ENCODE measurements at regions not wholly inside any gene's neighbourhood (a gene's known extent, or its start where the extent isn't known, plus 50 kb on each side); places are given as distances from the start of the nearest gene placed in this dataset.

- TF ChIP-seq SRF (IDR thresholded peaks at IDR 0.05; ENCODE audit: low read depth): no peak
- no peak for TF ChIP-seq SP1 (IDR thresholded peaks at IDR 0.05; ENCODE audit: low read depth)
- TF ChIP-seq MAX (IDR thresholded peaks at IDR 0.05): no peak
- TF ChIP-seq CBX3 (IDR thresholded peaks at IDR 0.05; ENCODE audit: low read depth): no peak
- no peak for TF ChIP-seq CTCF (IDR thresholded peaks at IDR 0.05 in 2 of 3, conservative IDR thresholded peaks at IDR 0.05 in 1 of 3; ENCODE audit: borderline replicate concordance in 1 of 3, insufficient read depth in 1 of 3, low read depth in 2 of 3, low read length in 2 of 3)
- no peak for TF ChIP-seq EZH2 (IDR thresholded peaks at IDR 0.05)
Measured at GRCh38 chr2:5495586-5495985, 196.6 kb upstream of the SOX11 start (continued).

GRCh38 chr2:5497874-5498273 is 194.3 kb upstream of the SOX11 start:
- ChIA-PET CTCF (no interaction called here), POLR2A (no interaction called here), RAD21 (ENCODE audit: low non-redundant PET in 1 of 2, low total read pairs in 2 of 2, uncharacterized antibody in 2 of 2, unreplicated experiment in 2 of 2) (no interaction called here)
- H3K4me3 ChIP-seq (replicated peaks in 1 of 2; ENCODE audit: low read depth in 1 of 2, low read length in 2 of 2): no peak overlapping the region
- H3K4me2 ChIP-seq (ENCODE audit: low read length): no peak overlapping the region
- no peak overlapping the region for H3K9ac ChIP-seq (ENCODE audit: low read length)
- H3K4me1 ChIP-seq (ENCODE audit: control insufficient read depth in 1 of 2, insufficient read depth in 2 of 2, low read length in 2 of 2): no peaks in the 10 kb centered on the region
- H2AFZ ChIP-seq (ENCODE audit: low read depth, low read length, poor library complexity, severe bottlenecking): no peak overlapping the region
- no TSS peak for BruUV-seq (replicated peaks)
- DNase-seq (ENCODE audit: low read depth, low spot score): no peak
- H4K20me1 ChIP-seq (ENCODE audit: insufficient read depth): no peaks in the 10 kb centered on the region
- H3K9me3 ChIP-seq (ENCODE audit: control insufficient read depth in 1 of 2, insufficient read depth in 1 of 2, low read depth in 1 of 2, low read length in 2 of 2): peaks cover 6 to 16% of the 10 kb centered on the region in 2 experiments; a peak in 2 of 4 replicates
- ATAC-seq: no peak
- no peaks in the 10 kb centered on the region for H3K9me2 ChIP-seq (ENCODE audit: insufficient read depth)
- H3K27ac ChIP-seq (ENCODE audit: low read depth, low read length): no peak overlapping the region
- intact Hi-C loops (cut with micrococcal nuclease): no loop called here
- no peaks in the 10 kb centered on the region for H3K79me2 ChIP-seq (ENCODE audit: insufficient read depth, low read length)
- no peaks in the 10 kb centered on the region for H3K36me3 ChIP-seq (ENCODE audit: control insufficient read depth in 1 of 2, insufficient read depth in 2 of 2, low read length in 2 of 2)
- no peaks in the 10 kb centered on the region for H3K27me3 ChIP-seq (ENCODE audit: insufficient read depth, low read length)
- TF ChIP-seq YY1 (IDR thresholded peaks at IDR 0.05; ENCODE audit: extremely low read depth, insufficient replicate concordance, low read depth, low read length): no peak
- TF ChIP-seq ATF3 (IDR thresholded peaks at IDR 0.05): no peak
- no peak for TF ChIP-seq EZH2 (IDR thresholded peaks at IDR 0.05)
- no peak for TF ChIP-seq SP1 (IDR thresholded peaks at IDR 0.05; ENCODE audit: low read depth)
- TF ChIP-seq JUND (IDR thresholded peaks at IDR 0.05): no peak
- TF ChIP-seq ZBTB33 (IDR thresholded peaks at IDR 0.05; ENCODE audit: extremely low read depth, insufficient replicate concordance, low read length): no peak
- TF ChIP-seq RAD21 (IDR thresholded peaks at IDR 0.05; ENCODE audit: low read depth): no peak
- no peak for TF ChIP-seq TCF7L2 (IDR thresholded peaks at IDR 0.05; ENCODE audit: borderline replicate concordance, extremely low read depth, insufficient read depth, insufficient read length)
- TF ChIP-seq ELF1 (IDR thresholded peaks at IDR 0.05; ENCODE audit: borderline replicate concordance, low read depth): no peak
- no peak for TF ChIP-seq ZNF274 (IDR thresholded peaks at IDR 0.05; ENCODE audit: low read depth, low read length)
- TF ChIP-seq SRF (IDR thresholded peaks at IDR 0.05; ENCODE audit: low read depth): no peak
- TF ChIP-seq EGR1 (IDR thresholded peaks at IDR 0.05; ENCODE audit: low read depth): no peak
- no peak for TF ChIP-seq CBX3 (IDR thresholded peaks at IDR 0.05; ENCODE audit: low read depth)
- TF ChIP-seq EZH2phosphoT487 (IDR thresholded peaks at IDR 0.05; ENCODE audit: borderline replicate concordance): no peak
- no peak for TF ChIP-seq ZFX (IDR thresholded peaks at IDR 0.05)
- no peak for TF ChIP-seq POLR2AphosphoS5 (IDR thresholded peaks at IDR 0.05; ENCODE audit: low read depth, low read length)
- TF ChIP-seq MAX (IDR thresholded peaks at IDR 0.05): no peak
- no peak for TF ChIP-seq FOSL1 (IDR thresholded peaks at IDR 0.05; ENCODE audit: low read depth)
- no peak for TF ChIP-seq CEBPB (IDR thresholded peaks at IDR 0.05; ENCODE audit: low read depth)
